ENCODE measurements at regions not wholly inside any gene's neighbourhood (a gene's known extent, or its start where the extent isn't known, plus 50 kb on each side); places are given as distances from the start of the nearest gene placed in this dataset.

DNA sequence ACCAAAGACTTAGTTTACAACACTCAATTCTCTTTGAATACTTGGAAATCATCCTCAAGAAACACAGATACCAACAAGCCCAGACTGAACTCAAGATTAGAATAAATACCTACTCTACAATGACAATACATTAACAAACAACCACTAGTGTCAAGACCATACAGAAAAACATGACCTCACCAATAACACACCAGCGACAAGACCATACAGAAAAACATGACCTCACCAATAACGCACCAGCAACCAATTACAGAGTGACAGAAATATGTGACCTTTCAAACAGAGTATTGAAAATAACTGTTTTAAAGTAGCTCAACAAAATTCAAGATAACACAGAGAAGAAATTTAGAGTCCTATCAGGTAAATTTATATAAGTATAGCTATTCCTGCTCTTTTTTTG, 876.0 kb downstream of the EPHA3 start:
- peaks cover 16% of the 10 kb centered on the region for H3K9me3 ChIP-seq (ENCODE audit: low read length)
- no peak overlapping the region for H3K27ac ChIP-seq (ENCODE audit: extremely low read length, insufficient read depth, low read length)
- intact Hi-C loops (cut with micrococcal nuclease; ENCODE audit: unreplicated experiment) = no loop called here
- no peak overlapping the region for H3K9ac ChIP-seq (ENCODE audit: insufficient read depth, low read depth, low read length)
- no peak overlapping the region for H3K4me3 ChIP-seq (replicated peaks in 1 of 3; ENCODE audit: insufficient read depth in 1 of 3, low read depth in 2 of 3, low read length in 3 of 3)
- FAIRE-seq = no peak
- no TSS peak for BruUV-seq (replicated peaks)
- H2AFZ ChIP-seq (ENCODE audit: low read length) = no peak overlapping the region
- TF ChIP-seq PRMT3 (CRISPR knock-in tag; IDR thresholded peaks at IDR 0.05; ENCODE audit: borderline replicate concordance, low read depth) = no peak
- TF ChIP-seq CREB1 (IDR thresholded peaks at IDR 0.05) = peak; percentile 52; the same call in 1 of the 2 replicates
- no peak for TF ChIP-seq CREB1 (CRISPR knock-in tag; IDR thresholded peaks at IDR 0.05)
- TF ChIP-seq, protein P1, sequence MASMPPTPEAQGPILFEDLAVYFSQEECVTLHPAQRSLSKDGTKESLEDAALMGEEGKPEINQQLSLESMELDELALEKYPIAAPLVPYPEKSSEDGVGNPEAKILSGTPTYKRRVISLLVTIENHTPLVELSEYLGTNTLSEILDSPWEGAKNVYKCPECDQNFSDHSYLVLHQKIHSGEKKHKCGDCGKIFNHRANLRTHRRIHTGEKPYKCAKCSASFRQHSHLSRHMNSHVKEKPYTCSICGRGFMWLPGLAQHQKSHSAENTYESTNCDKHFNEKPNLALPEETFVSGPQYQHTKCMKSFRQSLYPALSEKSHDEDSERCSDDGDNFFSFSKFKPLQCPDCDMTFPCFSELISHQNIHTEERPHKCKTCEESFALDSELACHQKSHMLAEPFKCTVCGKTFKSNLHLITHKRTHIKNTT (CRISPR knock-in tag; IDR thresholded peaks at IDR 0.05) = no peak
- TF ChIP-seq ATF7 (IDR thresholded peaks at IDR 0.05) = peak; percentile 89
- no peak for TF ChIP-seq ATF7 (CRISPR knock-in tag; IDR thresholded peaks at IDR 0.05)
- H3K79me2 ChIP-seq (ENCODE audit: insufficient read depth, low read length) = no peaks in the 10 kb centered on the region
- no peak for ATAC-seq
- no peak overlapping the region for H3K4me2 ChIP-seq (ENCODE audit: low read depth, low read length)
- 3% methylated on average over 2 of the region's 2 CpGs for WGBS (ENCODE audit: low lambda C conversion rate)
- DNase-seq (ENCODE audit: low spot score) = no peak
- no peaks in the 10 kb centered on the region for H3K36me3 ChIP-seq (replicated peaks in 1 of 2; ENCODE audit: control insufficient read depth in 1 of 2, insufficient read depth in 2 of 2, low read length in 2 of 2)
- ChIA-PET POLR2A (no interaction called here), CTCF (ENCODE audit: low intra/inter-chr PET ratio, low total read pairs) (no interaction called here)
- no peaks in the 10 kb centered on the region for H3K4me1 ChIP-seq (ENCODE audit: insufficient read depth, low read length)
- no peaks in the 10 kb centered on the region for H3K27me3 ChIP-seq (ENCODE audit: control insufficient read depth in 1 of 2, insufficient read depth in 2 of 2, low read length in 2 of 2)
- in situ Hi-C loops (cut with HindIII; ENCODE audit: extremely low pct_ligation_motif_present, low pct_unique_long_range_greater_than_20kb) = no loop called here
- H4K20me1 ChIP-seq (ENCODE audit: insufficient read depth, low read length) = no peaks in the 10 kb centered on the region

- POLR2A ChIA-PET = no interaction called here
- Histone ChIP-seq H3K4me3 (replicated peaks in 1 of 3; ENCODE audit: insufficient read depth in 1 of 3, low read depth in 2 of 3, low read length in 3 of 3) (no peak overlapping the region), H3K9ac (ENCODE audit: insufficient read depth, low read depth, low read length) (no peak overlapping the region), H3K4me1 (ENCODE audit: insufficient read depth, low read length) (no peaks in the 10 kb centered on the region), H3K79me2 (ENCODE audit: insufficient read depth, low read length) (no peaks in the 10 kb centered on the region), H2AFZ (ENCODE audit: low read length) (no peak overlapping the region), H3K9me3 (ENCODE audit: low read length) (no peaks in the 10 kb centered on the region), H4K20me1 (ENCODE audit: insufficient read depth, low read length) (no peaks in the 10 kb centered on the region), H3K36me3 (replicated peaks in 1 of 2; ENCODE audit: control insufficient read depth in 1 of 2, insufficient read depth in 2 of 2, low read length in 2 of 2) (no peaks in the 10 kb centered on the region), H3K27me3 (ENCODE audit: control insufficient read depth in 1 of 2, insufficient read depth in 2 of 2, low read length in 2 of 2) (no peaks in the 10 kb centered on the region), H3K27ac (ENCODE audit: extremely low read length, insufficient read depth, low read length) (no peak overlapping the region), H3K4me2 (ENCODE audit: low read depth, low read length) (no peak overlapping the region)
- intact Hi-C loops (cut with micrococcal nuclease; ENCODE audit: unreplicated experiment) (no loop called here), in situ Hi-C loops (cut with HindIII; ENCODE audit: extremely low pct_ligation_motif_present, low pct_unique_long_range_greater_than_20kb) (no loop called here)
- TF ChIP-seq ATF1 (CRISPR knock-in tag; IDR thresholded peaks at IDR 0.05) (no peak), MIER2 (CRISPR knock-in tag; IDR thresholded peaks at IDR 0.05) (no peak), MAFF (IDR thresholded peaks at IDR 0.05; ENCODE audit: low read depth, low read length) (no peak), ZNF549 (CRISPR knock-in tag; IDR thresholded peaks at IDR 0.05) (no peak), ZSCAN12 (CRISPR knock-in tag; IDR thresholded peaks at IDR 0.05) (no peak), ZSCAN25 (CRISPR knock-in tag; IDR thresholded peaks at IDR 0.05) (no peak), RNF219 (CRISPR knock-in tag; IDR thresholded peaks at IDR 0.05) (no peak), HNRNPH1 (optimal IDR thresholded peaks at IDR 0.05; ENCODE audit: low read depth, low read length) (no peak), KDM6A (CRISPR knock-in tag; IDR thresholded peaks at IDR 0.05; ENCODE audit: low read depth) (no peak), ZNF235 (CRISPR knock-in tag; IDR thresholded peaks at IDR 0.05; ENCODE audit: borderline replicate concordance) (no peak), ZNF282 (IDR thresholded peaks at IDR 0.05; ENCODE audit: partially characterized antibody) (no peak)
- ATAC-seq = no peak
- no peak for DNase-seq (ENCODE audit: low spot score)
- WGBS (ENCODE audit: low lambda C conversion rate) = 37% methylated on average over 4 of the region's 4 CpGs
- CTCF ChIA-PET (ENCODE audit: low intra/inter-chr PET ratio, low total read pairs) = no interaction called here
- no TSS peak for BruUV-seq (replicated peaks)
- no peak for FAIRE-seq
Measured at GRCh38 chr3:90005281-90005847, 897.9 kb downstream of the EPHA3 start.

All from HepG2 (cell line).